Spleen (tissue), 11 donors: ENCODE measurements at regions not wholly inside any gene's neighbourhood (a gene's known extent, or its start where the extent isn't known, plus 50 kb on each side); places are given as distances from the start of the nearest gene placed in this dataset.

ENCODE experiments used
- DNase-seq: peaks from one replicate; pipeline ENCODE4 v3.0.0-alpha.2; 2020
- H3K27ac ChIP-seq, 8 donors: fragments of 200-600 bp; sonication (generic) in 7 of 8; 1 replicate in 4 of 8; 2 replicates in 4 of 8; pipeline versions ENCODE4 v1.5.0 to v1.8.0; 2016 to 2021; ENCODE audit warnings: inconsistent platforms in 4 of 8, mild to moderate bottlenecking in 4 of 8, moderate library complexity in 1 of 8
- H3K27me3 ChIP-seq, 7 donors: fragments of 200-600 bp; sonication (generic) in 6 of 7; replicated peaks in 1 of 7; 1 replicate in 4 of 7; 2 replicates in 3 of 7; pipeline versions ENCODE4 v1.5.0 to v1.8.0; 2016 to 2021; ENCODE audit warnings: inconsistent platforms in 3 of 7, mild to moderate bottlenecking in 1 of 7
- H3K36me3 ChIP-seq, 6 donors: fragments of 200-600 bp; sonication (generic) in 5 of 6; 1 replicate in 4 of 6; 2 replicates in 2 of 6; pipeline versions ENCODE4 v1.5.0 to v1.8.0; 2016 to 2021; ENCODE audit warnings: inconsistent platforms in 2 of 6
- H3K4me1 ChIP-seq, 6 donors: fragments of 200-600 bp; sonication (generic) in 5 of 6; 1 replicate in 3 of 6; 2 replicates in 3 of 6; pipeline versions ENCODE4 v1.5.0 to v1.8.0; 2016 to 2021; ENCODE audit warnings: inconsistent platforms in 3 of 6
- H3K4me3 ChIP-seq, 8 donors: fragments of 200-600 bp; sonication (generic) in 7 of 8; 1 replicate in 4 of 8; 2 replicates in 4 of 8; pipeline versions ENCODE4 v1.5.0 to v1.8.0; 2016 to 2021; ENCODE audit warnings: inconsistent platforms in 4 of 8, mild to moderate bottlenecking in 4 of 8, moderate library complexity in 2 of 8
- H3K9me3 ChIP-seq, 8 donors: fragments of 200-600 bp; sonication (generic) in 7 of 8; 1 replicate in 4 of 8; 2 replicates in 4 of 8; pipeline versions ENCODE4 v1.5.0 to v1.8.0; 2016 to 2021; ENCODE audit warnings: inconsistent platforms in 4 of 8
- POLR2A ChIP-seq, 3 donors: fragments of 450-650 bp; IDR thresholded peaks; one replicate each; pipeline ENCODE4 v1.5.1; 2017; ENCODE audit warnings: antibody characterized with exemption in 3 of 3, mild to moderate bottlenecking in 1 of 3
- POLR2AphosphoS5 ChIP-seq, 3 donors: sonication (generic); formaldehyde crosslinking; IDR thresholded peaks; one replicate each; pipeline ENCODE4 v1.5.1; 2017; ENCODE audit warnings: antibody characterized with exemption in 3 of 3
- WGBS, 5 donors: extraction: QIAGEN DNeasy Blood & Tissue Kit in 3 of 5; methylation state at CpG; one replicate each; pipeline versions ENCODE4 v1.1.5 to v1.1.7; 2013 to 2018; 5-methylcytosine and 5-hydroxymethylcytosine counted together
- intact Hi-C: fragments of 100-400 bp; cut with DNase I; formaldehyde crosslinking; loops from one replicate; pipeline ENCODE4 v1.15.0; 2023; ENCODE audit warnings: low total_unique reads
- TF ChIP-seq, protein P1 (sequence below), 11 experiments: fragments of 200-600 bp in 7 of 11; fragments of 450-650 bp in 4 of 11; sonication (generic) in 4 of 11; IDR thresholded peaks in 8 of 11; conservative IDR thresholded peaks in 3 of 11; 1 replicate in 7 of 11; 2 replicates in 4 of 11; pipeline versions ENCODE4 v1.4.0 to v1.8.0; 2016 to 2021; ENCODE audit warnings: antibody characterized with exemption in 11 of 11, inconsistent platforms in 4 of 11, mild to moderate bottlenecking in 1 of 11
- donor health status: healthy with polysubstance abuse.
- donor health status: DM: no; HTN: no; CAD: no; lungs with moderate emphysema.
- donor health status: DM: no; HTN: no; CAD: no.
- donor health status: Bipolar disorder and iron deficiency.
- donor health status: healthy.
- donor health status: DM: no; HTN: no; CAD: no.
- donor health status: DM: yes; HTN: yes; CAD: no.

DNA sequence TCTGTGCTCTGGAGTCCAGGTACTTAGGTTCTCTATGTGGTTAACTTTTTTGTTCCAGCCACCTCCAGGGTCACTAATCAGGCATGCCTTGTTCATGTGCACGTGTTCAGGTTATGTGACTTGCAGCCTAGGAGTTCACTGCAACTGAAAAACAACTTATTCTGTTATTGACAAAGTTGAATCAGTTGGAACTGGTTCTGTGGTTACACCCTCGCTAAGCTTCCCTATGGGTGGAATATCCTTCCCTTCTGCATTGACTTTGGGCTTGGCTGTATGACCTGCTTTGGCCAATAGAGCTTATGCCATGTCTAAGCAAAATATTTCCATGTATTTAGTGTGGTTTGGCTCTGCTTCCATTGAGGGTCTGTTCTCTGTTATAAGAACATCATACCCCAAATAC lies 66.0 kb upstream of the DNAH14 start:
- no peaks in the 10 kb centered on the region for H3K4me1 ChIP-seq
- H3K9me3 ChIP-seq, result peaks cover 0 to 30% (median 22%) of the 10 kb centered on the region in 8 donors
- no peak overlapping the region for H3K27ac ChIP-seq
- WGBS, 5 donors, result 68 to 85% (median 78%) methylated on average over 2 of the region's 2 CpGs
- H3K27me3 ChIP-seq, result peaks cover 0 to 6% (median 0%) of the 10 kb centered on the region in 7 donors
- intact Hi-C loops, result no loop called here
- TF ChIP-seq, protein P1, sequence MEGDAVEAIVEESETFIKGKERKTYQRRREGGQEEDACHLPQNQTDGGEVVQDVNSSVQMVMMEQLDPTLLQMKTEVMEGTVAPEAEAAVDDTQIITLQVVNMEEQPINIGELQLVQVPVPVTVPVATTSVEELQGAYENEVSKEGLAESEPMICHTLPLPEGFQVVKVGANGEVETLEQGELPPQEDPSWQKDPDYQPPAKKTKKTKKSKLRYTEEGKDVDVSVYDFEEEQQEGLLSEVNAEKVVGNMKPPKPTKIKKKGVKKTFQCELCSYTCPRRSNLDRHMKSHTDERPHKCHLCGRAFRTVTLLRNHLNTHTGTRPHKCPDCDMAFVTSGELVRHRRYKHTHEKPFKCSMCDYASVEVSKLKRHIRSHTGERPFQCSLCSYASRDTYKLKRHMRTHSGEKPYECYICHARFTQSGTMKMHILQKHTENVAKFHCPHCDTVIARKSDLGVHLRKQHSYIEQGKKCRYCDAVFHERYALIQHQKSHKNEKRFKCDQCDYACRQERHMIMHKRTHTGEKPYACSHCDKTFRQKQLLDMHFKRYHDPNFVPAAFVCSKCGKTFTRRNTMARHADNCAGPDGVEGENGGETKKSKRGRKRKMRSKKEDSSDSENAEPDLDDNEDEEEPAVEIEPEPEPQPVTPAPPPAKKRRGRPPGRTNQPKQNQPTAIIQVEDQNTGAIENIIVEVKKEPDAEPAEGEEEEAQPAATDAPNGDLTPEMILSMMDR (IDR thresholded peaks at IDR 0.05 in 8 of 11, conservative IDR thresholded peaks at IDR 0.05 in 3 of 11), result no peak
- TF ChIP-seq POLR2A (IDR thresholded peaks at IDR 0.05), result no peak
- no peak for TF ChIP-seq POLR2AphosphoS5 (IDR thresholded peaks at IDR 0.05)
- no peak for DNase-seq
- no peaks in the 10 kb centered on the region for H3K36me3 ChIP-seq
- H3K4me3 ChIP-seq, result no peak overlapping the region

DNA sequence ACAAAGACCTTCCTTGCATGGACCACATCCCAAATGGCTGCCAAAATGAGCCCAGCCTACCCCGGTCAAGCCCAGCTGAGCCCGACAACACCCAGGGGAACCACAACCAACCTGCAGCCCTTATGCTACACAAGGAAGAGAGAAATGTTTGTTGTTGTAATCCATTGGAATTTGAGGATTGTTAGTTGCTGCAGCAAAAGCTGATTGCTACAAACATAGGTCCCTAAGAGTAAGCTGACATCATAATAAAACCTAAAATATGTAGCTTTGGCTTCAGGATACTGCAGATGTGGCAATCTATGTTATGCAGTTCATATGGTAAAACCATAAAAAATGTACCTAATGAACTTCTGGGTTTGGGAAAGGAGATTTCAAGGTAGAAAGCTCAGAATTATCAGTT lies 65.5 kb upstream of the DNAH14 start:
- no peak for DNase-seq
- intact Hi-C loops, result no loop called here

DNA sequence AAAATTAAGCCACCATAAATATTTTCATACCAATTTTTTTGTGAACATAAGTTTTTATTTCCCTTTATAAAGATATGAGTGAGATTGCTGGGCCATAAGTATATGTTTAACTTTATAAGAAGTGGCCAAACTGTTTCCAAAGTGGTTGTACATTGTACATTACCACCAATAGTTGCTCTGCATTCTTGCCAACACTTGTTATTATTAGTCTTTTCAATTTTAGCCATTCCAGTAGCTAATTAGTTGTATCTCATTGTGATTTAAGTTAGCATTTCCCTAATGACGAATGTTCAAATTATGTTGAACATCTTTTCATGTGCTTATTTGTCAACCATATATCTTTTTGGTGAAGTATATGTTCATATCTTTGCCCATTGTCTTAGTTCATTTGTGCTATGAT lies 64.0 kb upstream of the DNAH14 start:
- no peak overlapping the region for H3K27ac ChIP-seq
- no peaks in the 10 kb centered on the region for H3K4me1 ChIP-seq
- H3K36me3 ChIP-seq, result no peaks in the 10 kb centered on the region
- H3K9me3 ChIP-seq, result peaks cover 0 to 30% (median 22%) of the 10 kb centered on the region in 8 donors
- H3K4me3 ChIP-seq, result no peak overlapping the region
- intact Hi-C loops, result no loop called here
- peaks cover 0 to 6% (median 0%) of the 10 kb centered on the region in 7 donors for H3K27me3 ChIP-seq
- WGBS, 5 donors, result 68 to 85% (median 79%) methylated on average over 1 of the region's 1 CpG
- DNase-seq, result no peak
- no peak for TF ChIP-seq POLR2AphosphoS5 (IDR thresholded peaks at IDR 0.05)
- TF ChIP-seq POLR2A (IDR thresholded peaks at IDR 0.05), result no peak
- TF ChIP-seq, protein P1 (IDR thresholded peaks at IDR 0.05 in 8 of 11, conservative IDR thresholded peaks at IDR 0.05 in 3 of 11), result no peak

More for the DNA sequence above, 65.5 kb upstream of the DNAH14 start:
- Histone ChIP-seq H3K4me3 (no peak overlapping the region), H3K36me3 (no peaks in the 10 kb centered on the region), H3K27ac (no peak overlapping the region), H3K27me3 (peaks cover 0 to 6% (median 0%) of the 10 kb centered on the region in 7 donors), H3K4me1 (no peaks in the 10 kb centered on the region), H3K9me3 (peaks cover 0 to 30% (median 22%) of the 10 kb centered on the region in 8 donors)
- 90 to 97% (median 92%) methylated on average over 2 of the region's 2 CpGs for WGBS, 5 donors
- TF ChIP-seq POLR2AphosphoS5 (IDR thresholded peaks at IDR 0.05), result no peak

DNA sequence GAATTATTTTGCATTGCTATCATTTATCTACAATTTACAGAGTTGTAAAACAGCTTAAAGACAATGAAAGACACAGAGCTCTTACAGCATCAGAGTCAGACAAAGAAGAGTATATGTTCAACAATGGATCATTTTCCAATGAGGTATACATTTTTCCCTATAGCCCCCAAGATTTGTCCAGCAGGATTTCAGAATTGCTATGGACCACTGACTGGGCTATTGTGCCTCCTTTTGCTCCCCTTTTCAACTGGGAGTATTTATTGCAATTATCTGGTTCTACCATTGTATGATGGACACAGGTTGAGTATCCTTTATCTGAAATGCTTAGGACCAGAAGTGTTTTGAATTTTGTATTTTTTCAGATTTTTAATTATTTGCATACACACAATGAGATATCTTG lies 62.5 kb upstream of the DNAH14 start:
- H3K9me3 ChIP-seq, result peaks cover 0 to 30% (median 22%) of the 10 kb centered on the region in 8 donors
- no peaks in the 10 kb centered on the region for H3K4me1 ChIP-seq
- intact Hi-C loops, result no loop called here
- no peak overlapping the region for H3K27ac ChIP-seq
- no peak for DNase-seq
- no peaks in the 10 kb centered on the region for H3K36me3 ChIP-seq
- H3K4me3 ChIP-seq, result no peak overlapping the region
- peaks cover 0 to 6% (median 0%) of the 10 kb centered on the region in 7 donors for H3K27me3 ChIP-seq
- TF ChIP-seq POLR2A (IDR thresholded peaks at IDR 0.05), result no peak
- TF ChIP-seq, protein P1 (IDR thresholded peaks at IDR 0.05 in 8 of 11, conservative IDR thresholded peaks at IDR 0.05 in 3 of 11), result no peak
- no peak for TF ChIP-seq POLR2AphosphoS5 (IDR thresholded peaks at IDR 0.05)

DNA sequence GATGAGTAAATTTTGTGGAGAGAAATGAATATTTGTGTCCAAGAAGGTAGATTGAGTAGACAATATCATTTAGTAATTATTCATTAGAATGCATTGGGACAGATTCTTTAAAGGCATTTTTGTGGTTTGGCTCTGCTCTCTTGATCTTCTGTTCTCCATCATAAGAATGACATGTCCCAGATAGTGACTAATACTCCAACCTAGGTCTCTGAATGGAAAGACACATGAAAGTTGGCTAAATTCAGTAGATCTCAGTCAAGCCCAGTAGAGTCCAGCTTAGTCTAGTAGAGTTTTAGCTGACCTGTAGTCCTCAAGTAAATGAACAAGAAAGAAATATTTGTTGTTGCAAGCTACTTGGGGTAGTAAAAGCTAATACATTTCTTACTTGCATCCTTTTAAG lies 61.8 kb upstream of the DNAH14 start:
- H3K4me1 ChIP-seq, result no peaks in the 10 kb centered on the region
- intact Hi-C loops, result no loop called here
- no peak for DNase-seq
- no peaks in the 10 kb centered on the region for H3K36me3 ChIP-seq
- no peak overlapping the region for H3K4me3 ChIP-seq
- no peak overlapping the region for H3K27ac ChIP-seq
- TF ChIP-seq POLR2AphosphoS5 (IDR thresholded peaks at IDR 0.05) (no peak), POLR2A (IDR thresholded peaks at IDR 0.05) (no peak)
- TF ChIP-seq, protein P1 (IDR thresholded peaks at IDR 0.05 in 8 of 11, conservative IDR thresholded peaks at IDR 0.05 in 3 of 11), result no peak
- H3K9me3 ChIP-seq, result peaks cover 0 to 30% (median 22%) of the 10 kb centered on the region in 8 donors
- H3K27me3 ChIP-seq, result peaks cover 0 to 6% (median 0%) of the 10 kb centered on the region in 7 donors
